ENCODE measurements at regions not wholly inside any gene's neighbourhood (a gene's known extent, or its start where the extent isn't known, plus 50 kb on each side); places are given as distances from the start of the nearest gene placed in this dataset.

DNA sequence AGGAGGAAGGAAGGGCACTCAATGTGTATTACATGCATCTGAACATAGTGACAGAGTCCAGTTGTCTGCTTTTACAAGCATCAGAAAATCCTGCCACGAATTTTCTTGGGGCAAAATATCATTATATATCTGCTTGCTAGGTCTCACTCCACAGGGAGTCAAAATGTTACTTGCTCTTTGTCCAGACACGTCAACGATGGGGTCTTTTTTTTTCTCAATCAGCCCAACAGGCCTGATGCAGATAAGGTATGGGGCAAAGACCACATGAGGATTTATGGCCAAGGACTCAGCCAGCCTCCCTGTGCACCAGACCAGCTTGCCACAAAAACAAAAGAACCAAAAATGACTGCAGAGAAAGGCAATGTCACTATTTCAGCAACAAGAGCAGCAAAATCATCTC lies 323.4 kb upstream of the PKDCC start:
- no peak overlapping the region for H3K4me3 ChIP-seq (ENCODE audit: low read length)
- no peak for DNase-seq (ENCODE audit: low read depth)
- no peak for TF ChIP-seq CTCF (IDR thresholded peaks at IDR 0.05; ENCODE audit: insufficient read depth, low read depth, low read length, missing control alignments)

DNA sequence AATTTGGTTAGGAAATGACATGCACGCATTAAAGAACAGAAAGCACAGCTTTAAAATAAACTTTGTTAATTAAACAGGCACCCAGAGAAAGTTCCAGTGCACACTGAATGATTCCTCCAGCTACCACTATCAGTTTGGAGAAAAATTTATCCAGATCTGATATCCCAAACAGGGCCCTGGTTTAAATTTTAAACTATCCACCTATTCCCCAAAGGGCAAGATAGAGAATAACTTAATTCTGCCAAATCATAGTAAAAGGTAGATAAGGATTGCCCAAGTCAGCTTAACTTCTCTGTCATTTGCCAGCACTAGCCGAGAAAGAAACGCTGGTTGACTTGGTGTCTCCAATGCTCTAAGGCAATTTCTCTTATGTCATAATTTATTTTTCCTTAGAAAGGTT lies 321.9 kb upstream of the PKDCC start:
- no peak for DNase-seq (ENCODE audit: low read depth)
- no peak overlapping the region for H3K4me3 ChIP-seq (ENCODE audit: low read length)
- no peak for TF ChIP-seq CTCF (IDR thresholded peaks at IDR 0.05; ENCODE audit: insufficient read depth, low read depth, low read length, missing control alignments)

DNA sequence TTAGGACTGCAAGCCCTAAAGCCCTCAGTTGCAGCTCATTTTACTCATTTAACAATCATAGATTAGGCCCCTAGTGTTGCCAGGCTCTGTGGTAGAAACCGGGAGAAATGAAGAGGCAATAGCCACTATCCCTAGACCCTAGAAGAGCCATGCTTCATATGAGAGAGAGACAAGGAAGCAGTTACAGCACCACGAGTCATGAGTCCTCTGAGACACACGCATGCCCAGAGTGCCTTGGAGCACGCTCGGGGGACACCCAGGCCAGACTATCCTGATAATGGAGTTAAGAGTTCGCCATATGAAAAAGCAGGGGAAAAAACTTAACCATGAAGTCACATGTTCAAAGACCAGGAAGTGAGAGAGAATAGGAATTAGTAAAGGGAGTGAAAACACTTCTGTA lies 321.5 kb upstream of the PKDCC start:
- no peak overlapping the region for H3K4me3 ChIP-seq (ENCODE audit: low read length)
- TF ChIP-seq CTCF (IDR thresholded peaks at IDR 0.05; ENCODE audit: insufficient read depth, low read depth, low read length, missing control alignments), result no peak
- DNase-seq (ENCODE audit: low read depth), result no peak

DNA sequence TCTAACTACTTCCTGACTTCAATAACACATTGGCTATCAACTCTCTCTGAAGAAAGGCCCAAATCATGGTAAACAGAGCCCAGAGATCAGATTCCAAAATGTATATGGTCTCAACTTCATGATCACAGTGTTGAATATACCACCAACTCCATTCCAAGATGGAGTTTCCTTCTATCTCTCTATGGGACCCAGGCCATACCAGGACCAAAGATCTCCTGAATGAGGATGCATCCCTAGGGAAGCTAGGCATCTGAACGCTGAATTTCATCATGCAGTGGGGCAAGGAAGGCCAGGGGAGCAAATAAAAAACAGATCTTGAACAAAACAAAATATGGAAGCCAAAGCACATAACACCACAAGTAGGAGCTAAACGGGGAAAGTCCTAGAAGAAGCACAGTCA lies 320.7 kb upstream of the PKDCC start:
- DNase-seq (ENCODE audit: low read depth), result no peak
- no peak overlapping the region for H3K4me3 ChIP-seq (ENCODE audit: low read length)
- TF ChIP-seq CTCF (IDR thresholded peaks at IDR 0.05; ENCODE audit: insufficient read depth, low read depth, low read length, missing control alignments), result no peak

- TF ChIP-seq CTCF (IDR thresholded peaks at IDR 0.05; ENCODE audit: insufficient read depth, low read depth, low read length, missing control alignments), result no peak
- H3K4me3 ChIP-seq (ENCODE audit: low read length), result no peak overlapping the region
- no peak for DNase-seq (ENCODE audit: low read depth)
These were observed 320.1 kb upstream of the PKDCC start for GRCh38 chr2:41727711-41728110.

GRCh38 chr2:41728788-41729338 lies 319.0 kb upstream of the PKDCC start:
- DNase-seq (ENCODE audit: low read depth), result no peak
- H3K4me3 ChIP-seq (ENCODE audit: low read length), result no peak overlapping the region
- no peak for TF ChIP-seq CTCF (IDR thresholded peaks at IDR 0.05; ENCODE audit: insufficient read depth, low read depth, low read length, missing control alignments)

DNA sequence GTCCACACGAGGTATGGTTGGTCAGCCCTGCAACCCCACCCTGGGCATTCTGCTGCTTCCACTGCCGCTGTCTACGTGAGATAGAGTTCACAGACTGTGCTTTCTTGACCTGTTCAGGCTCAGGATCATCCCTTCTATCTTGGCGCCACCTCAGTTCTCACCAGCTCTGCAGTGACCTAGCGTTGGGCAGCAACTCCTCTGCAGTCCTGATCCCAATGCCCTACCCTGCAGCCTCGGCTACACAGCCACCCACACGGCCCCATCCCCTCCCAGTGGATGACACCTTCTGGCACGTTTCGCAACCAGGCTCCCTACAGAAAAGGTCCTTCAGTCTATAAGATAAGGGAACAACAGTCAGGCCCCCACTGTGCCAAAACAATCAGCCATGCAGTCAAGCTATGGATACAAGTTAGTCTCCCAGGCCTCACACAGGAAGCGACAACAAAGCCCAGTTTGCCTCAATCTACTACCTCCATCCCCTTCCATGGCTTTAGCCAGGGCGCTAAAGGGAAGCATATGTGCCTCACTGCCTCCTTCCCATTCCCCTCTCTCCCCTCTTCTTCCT lies 317.9 kb upstream of the PKDCC start:
- no peak for DNase-seq (ENCODE audit: low read depth)
- no peak overlapping the region for H3K4me3 ChIP-seq (ENCODE audit: low read length)

More for the DNA sequence above, 317.9 kb upstream of the PKDCC start:
- no peak for TF ChIP-seq CTCF (IDR thresholded peaks at IDR 0.05; ENCODE audit: insufficient read depth, low read depth, low read length, missing control alignments)
